RWPE1 (cell line): ENCODE measurements at regions not wholly inside any gene's neighbourhood (a gene's known extent, or its start where the extent isn't known, plus 50 kb on each side); places are given as distances from the start of the nearest gene placed in this dataset.

Experiments
- CTCF ChIA-PET: fragments of 350-600 bp; sonication (Branson Sonifier 250); formaldehyde crosslinking; extraction: SDS; loops from one replicate; lab custom pipeline; 2021; lab: Yijun Ruan, JAX
- POLR2A ChIA-PET: fragments of 400-600 bp; formaldehyde crosslinking; extraction: SDS; loops from one replicate; lab custom pipeline; 2020; ENCODE audit warnings: antibody characterized with exemption; ENCODE audit not compliant: low non-redundant PET; lab: Yijun Ruan, JAX
- DNase-seq: peaks from one replicate; pipeline ENCODE4 v3.0.0; 2012; ENCODE audit warnings: low spot score
- H3K27ac ChIP-seq: fragments of 450-650 bp; 2 replicates; pipeline ENCODE4 v1.5.1; 2017
- TF ChIP-seq, protein P1 (sequence below): fragments of 450-650 bp; conservative IDR thresholded peaks from 2 replicates; pipeline ENCODE4 v1.5.1; 2017; ENCODE audit warnings: low read depth, mild to moderate bottlenecking

DNA sequence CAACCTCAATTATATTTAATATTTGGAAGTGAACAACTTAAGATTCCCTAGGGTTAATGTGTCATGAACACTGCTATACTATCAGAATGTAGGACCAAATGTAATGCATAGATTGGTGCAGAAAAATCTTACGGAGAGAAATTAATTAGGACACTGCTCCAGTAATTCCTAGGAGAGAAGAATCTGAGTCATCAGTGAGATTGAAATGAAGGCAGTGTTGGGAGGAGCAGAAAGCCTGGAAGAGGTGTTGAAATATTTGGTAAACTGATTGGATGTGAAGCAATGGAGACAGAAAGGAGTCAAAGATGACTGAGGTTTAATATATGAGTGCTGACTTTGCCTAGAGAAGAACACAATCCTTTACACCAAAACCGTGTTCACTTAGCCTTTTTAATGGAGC is 836.0 kb downstream of the FAM181B start:
- TF ChIP-seq, protein P1, sequence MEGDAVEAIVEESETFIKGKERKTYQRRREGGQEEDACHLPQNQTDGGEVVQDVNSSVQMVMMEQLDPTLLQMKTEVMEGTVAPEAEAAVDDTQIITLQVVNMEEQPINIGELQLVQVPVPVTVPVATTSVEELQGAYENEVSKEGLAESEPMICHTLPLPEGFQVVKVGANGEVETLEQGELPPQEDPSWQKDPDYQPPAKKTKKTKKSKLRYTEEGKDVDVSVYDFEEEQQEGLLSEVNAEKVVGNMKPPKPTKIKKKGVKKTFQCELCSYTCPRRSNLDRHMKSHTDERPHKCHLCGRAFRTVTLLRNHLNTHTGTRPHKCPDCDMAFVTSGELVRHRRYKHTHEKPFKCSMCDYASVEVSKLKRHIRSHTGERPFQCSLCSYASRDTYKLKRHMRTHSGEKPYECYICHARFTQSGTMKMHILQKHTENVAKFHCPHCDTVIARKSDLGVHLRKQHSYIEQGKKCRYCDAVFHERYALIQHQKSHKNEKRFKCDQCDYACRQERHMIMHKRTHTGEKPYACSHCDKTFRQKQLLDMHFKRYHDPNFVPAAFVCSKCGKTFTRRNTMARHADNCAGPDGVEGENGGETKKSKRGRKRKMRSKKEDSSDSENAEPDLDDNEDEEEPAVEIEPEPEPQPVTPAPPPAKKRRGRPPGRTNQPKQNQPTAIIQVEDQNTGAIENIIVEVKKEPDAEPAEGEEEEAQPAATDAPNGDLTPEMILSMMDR, result no peak
- no peak for DNase-seq
- ChIA-PET POLR2A (no interaction called here), CTCF (no interaction called here)
- no peak overlapping the region for H3K27ac ChIP-seq

DNA sequence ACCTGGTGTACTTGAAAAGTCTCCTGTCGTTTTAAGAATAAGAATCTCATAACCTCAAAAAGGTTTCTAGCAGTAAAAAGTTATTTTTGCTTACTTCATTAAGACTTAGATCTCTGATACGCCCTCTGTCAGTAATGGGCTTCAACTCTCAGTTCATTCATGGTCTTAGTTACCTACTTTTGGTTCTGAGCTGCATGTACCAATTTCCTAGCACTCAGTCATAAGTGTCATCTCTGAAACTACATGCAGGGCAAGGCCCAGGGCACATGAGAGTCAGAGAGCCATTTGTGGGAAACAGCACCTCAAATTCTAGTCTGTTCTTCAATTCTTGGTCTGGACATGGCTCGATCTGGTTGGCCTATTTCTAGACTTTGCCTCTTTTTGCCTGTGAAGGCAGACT is 838.4 kb downstream of the FAM181B start:
- CTCF ChIA-PET, result no interaction called here
- H3K27ac ChIP-seq, result no peak overlapping the region
- TF ChIP-seq, protein P1, result no peak
- no peak for DNase-seq
- POLR2A ChIA-PET, result no interaction called here

DNA sequence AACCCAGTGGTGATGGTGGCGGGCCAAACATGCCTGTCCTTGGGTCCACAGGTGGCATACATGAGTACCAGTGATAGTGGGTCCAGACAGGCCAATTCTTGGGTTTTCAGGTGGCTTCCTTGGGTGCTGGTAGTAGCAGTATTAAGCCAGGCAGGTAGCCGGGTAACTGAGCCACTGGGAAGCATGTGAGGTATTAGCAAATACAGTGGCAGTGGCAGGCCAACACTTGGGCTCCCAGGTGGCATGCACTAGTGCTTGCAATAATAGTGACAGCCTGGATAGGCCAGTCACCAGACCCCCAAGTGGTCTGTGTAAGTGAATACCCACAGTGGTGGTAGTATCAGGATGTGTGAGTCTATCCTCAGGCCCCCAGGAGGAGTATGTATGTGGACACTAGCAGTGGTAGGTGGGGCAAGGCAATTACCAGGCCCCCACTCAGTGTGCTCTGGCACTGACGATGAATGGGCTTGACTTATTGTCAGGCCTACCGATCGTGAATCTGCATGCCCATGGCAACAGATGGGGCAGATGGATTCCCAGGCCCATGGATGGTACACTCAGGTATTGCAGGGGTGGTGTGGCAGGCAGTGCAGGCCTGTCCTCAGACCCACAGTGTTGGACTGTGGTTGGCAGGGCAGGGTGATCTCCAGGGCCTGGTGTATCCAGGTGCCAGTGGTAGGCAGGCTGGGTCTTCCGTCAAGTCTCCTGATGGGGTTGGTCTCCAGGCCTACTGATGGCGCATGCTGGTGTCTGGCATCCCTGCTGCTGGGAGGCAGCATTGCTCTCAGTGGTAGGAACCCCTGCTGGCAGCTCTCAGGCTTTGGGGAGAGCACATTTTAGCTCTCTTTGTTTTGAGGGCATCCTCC is 840.7 kb downstream of the FAM181B start:
- TF ChIP-seq, protein P1, result no peak
- DNase-seq, result no peak
- H3K27ac ChIP-seq, result no peak overlapping the region
- ChIA-PET POLR2A (no interaction called here), CTCF (no interaction called here)

DNA sequence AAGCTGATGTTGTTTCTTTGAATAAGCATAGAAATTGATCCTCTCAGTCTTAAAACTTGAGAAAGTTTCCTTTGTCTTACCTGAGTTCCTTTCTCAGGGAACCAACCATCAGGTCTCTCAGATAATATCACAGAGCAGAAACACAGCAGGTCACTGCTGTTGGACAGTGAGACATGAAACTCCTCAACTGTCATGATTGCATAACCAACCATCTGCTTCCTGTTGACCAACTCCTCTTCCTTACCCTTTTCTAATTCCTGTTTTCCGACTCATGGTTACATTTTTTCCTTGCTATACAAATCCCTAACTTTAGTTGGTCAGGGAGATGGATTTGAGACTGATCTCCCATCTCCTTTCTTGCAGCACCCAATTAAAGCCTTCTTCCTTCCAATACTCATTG is 845.3 kb downstream of the FAM181B start:
- ChIA-PET POLR2A (no interaction called here), CTCF (no interaction called here)
- no peak for DNase-seq

DNA sequence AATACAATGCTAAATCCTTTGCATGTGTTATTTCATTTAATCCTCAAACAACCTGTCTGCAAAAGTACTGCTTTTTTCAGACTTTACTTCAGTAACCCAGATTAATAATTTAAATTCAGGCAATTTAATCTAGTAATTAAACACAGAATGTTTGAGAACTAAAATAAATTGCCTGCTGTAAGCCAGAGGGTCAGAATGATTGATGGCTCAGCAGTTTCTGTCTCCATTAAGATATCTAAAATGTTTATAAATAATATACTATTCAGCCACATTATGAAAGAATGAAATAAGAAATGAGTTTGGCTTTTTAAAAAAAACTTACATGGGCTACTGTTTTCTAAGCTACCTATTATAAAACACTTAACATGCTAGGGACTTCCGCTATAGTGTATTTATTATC is 846.0 kb downstream of the FAM181B start:
- CTCF ChIA-PET, result no interaction called here
- POLR2A ChIA-PET, result no interaction called here

More for the DNA sequence above, 845.3 kb downstream of the FAM181B start:
- TF ChIP-seq, protein P1, result no peak
- no peak overlapping the region for H3K27ac ChIP-seq

DNA sequence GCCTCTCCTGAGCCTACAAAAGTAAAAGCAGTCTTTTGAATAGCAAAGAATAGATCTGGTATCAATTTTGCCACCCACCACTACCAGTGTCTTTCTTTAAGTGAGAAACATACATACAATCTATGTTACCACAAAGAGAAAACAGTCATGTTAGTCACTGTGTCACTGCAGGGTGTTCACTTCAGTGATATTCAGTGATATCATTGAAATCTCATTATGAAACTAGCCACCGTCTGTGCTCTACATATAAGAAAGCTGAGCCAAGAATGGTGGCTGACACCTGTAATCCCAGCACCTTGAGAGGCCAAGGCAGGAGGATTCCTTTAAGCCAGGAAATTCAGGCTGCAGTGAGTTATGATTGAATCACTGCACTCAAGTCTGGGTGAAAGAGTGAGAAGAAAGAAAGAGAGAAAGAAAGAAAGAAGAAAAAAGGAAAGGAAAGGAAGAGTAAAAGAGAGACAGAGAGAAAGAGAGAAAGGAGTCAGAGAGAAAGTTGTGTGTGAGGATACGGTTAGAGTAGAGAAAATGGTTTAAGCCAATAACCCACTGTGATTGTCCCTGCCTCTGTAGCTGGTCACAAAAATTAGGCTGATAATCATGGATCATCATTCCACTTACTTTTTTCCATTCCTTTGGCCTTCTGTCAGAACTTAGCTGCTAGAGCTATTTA is 847.1 kb downstream of the FAM181B start:
- DNase-seq, result no peak
- no peak overlapping the region for H3K27ac ChIP-seq
- TF ChIP-seq, protein P1, result no peak
- CTCF ChIA-PET, result no interaction called here
- POLR2A ChIA-PET, result no interaction called here

More for the DNA sequence above, 846.0 kb downstream of the FAM181B start:
- TF ChIP-seq, protein P1, result no peak
- no peak for DNase-seq
- H3K27ac ChIP-seq, result no peak overlapping the region
